PFSK-1 (cell line): ENCODE measurements at regions not wholly inside any gene's neighbourhood (a gene's known extent, or its start where the extent isn't known, plus 50 kb on each side); places are given as distances from the start of the nearest gene placed in this dataset.

Experiments used
- FOXP2 ChIP-seq: optimal IDR thresholded peaks from 2 replicates; pipeline ENCODE3; 2011; ENCODE audit warnings: borderline replicate concordance, control low read depth, inconsistent platforms; ENCODE audit not compliant: insufficient read depth; ENCODE audit errors: extremely low read length, extremely low read depth
- POLR2AphosphoS5 ChIP-seq: IDR thresholded peaks from 2 replicates; pipeline ENCODE4 v1.6.1; 2012; ENCODE audit warnings: low read depth, mild to moderate bottlenecking, control low read depth, low read length, moderate library complexity
- SIN3A ChIP-seq: IDR thresholded peaks from 2 replicates; pipeline ENCODE4 v1.6.1; 2012; ENCODE audit warnings: mild to moderate bottlenecking, low read length, moderate library complexity, borderline replicate concordance; ENCODE audit not compliant: insufficient read depth
- TAF1 ChIP-seq: IDR thresholded peaks from 2 replicates; pipeline ENCODE4 v1.6.1; 2012; ENCODE audit warnings: low read length, control low read depth, borderline replicate concordance; ENCODE audit not compliant: insufficient read depth

DNA sequence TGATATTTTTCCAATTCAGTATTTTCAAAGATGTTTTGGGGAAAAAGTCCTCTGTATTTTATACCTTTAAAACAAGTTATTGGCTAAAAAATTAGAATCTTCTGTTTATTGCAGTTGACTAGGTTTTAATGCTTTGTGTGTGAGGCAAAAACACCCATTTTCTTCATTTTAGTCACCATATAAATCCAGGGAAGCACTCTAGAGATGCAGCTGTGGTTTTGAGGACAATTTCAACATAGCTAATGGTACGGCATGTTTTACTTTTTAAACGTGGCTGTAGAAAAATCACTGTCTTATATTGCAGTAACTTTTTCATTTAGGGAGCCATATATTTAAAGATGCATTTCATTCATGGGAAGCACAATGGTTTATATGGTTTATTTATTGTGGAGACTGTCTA is 129.1 kb upstream of the PITX2 start:
- TF ChIP-seq FOXP2 = no peak
- TF ChIP-seq POLR2AphosphoS5 = no peak
- TF ChIP-seq TAF1 = no peak
- no peak for TF ChIP-seq SIN3A
